Hepatocyte (in vitro differentiated cells): ENCODE measurements at regions not wholly inside any gene's neighbourhood (a gene's known extent, or its start where the extent isn't known, plus 50 kb on each side); places are given as distances from the start of the nearest gene placed in this dataset.

Experiments used
- DNase-seq: peaks from one replicate; pipeline ENCODE4 v3.0.0-alpha.2; 2016; ENCODE audit warnings: low spot score
- H2AFZ ChIP-seq: fragments of 200-600 bp; sonication (generic); 2 replicates; pipeline ENCODE4 v1.6.0; 2016; ENCODE audit warnings: antibody characterized with exemption, mild to moderate bottlenecking
- H3K27ac ChIP-seq: fragments of 200-600 bp; sonication (generic); 2 replicates; pipeline ENCODE4 v1.5.1; 2016; ENCODE audit warnings: mild to moderate bottlenecking
- H3K27me3 ChIP-seq: fragments of 200-600 bp; sonication (generic); 2 replicates; pipeline ENCODE4 v1.6.1; 2016
- H3K36me3 ChIP-seq: fragments of 200-600 bp; sonication (generic); replicated peaks from 2 replicates; pipeline ENCODE4 v1.5.1; 2016; ENCODE audit warnings: low read depth; ENCODE audit not compliant: insufficient read depth
- H3K4me1 ChIP-seq: fragments of 200-600 bp; sonication (generic); 2 replicates; pipeline ENCODE4 v1.5.1; 2016; ENCODE audit warnings: mild to moderate bottlenecking, moderate library complexity; ENCODE audit not compliant: insufficient read depth
- H3K4me2 ChIP-seq: fragments of 200-600 bp; sonication (generic); 2 replicates; pipeline ENCODE4 v1.6.0; 2016
- H3K4me3 ChIP-seq: fragments of 200-600 bp; sonication (generic); 2 replicates; pipeline ENCODE4 v1.5.1; 2016; ENCODE audit warnings: mild to moderate bottlenecking
- H3K79me2 ChIP-seq: fragments of 200-600 bp; sonication (generic); 2 replicates; pipeline ENCODE4 v1.6.0; 2017; ENCODE audit warnings: mild to moderate bottlenecking
- H3K9me2 ChIP-seq: fragments of 200-600 bp; sonication (generic); replicated peaks from 2 replicates; pipeline ENCODE4 v1.6.0; 2017; ENCODE audit warnings: mild to moderate bottlenecking; ENCODE audit not compliant: insufficient read depth
- H3K9me3 ChIP-seq: fragments of 200-600 bp; sonication (generic); 2 replicates; pipeline ENCODE4 v1.5.1; 2016; ENCODE audit warnings: low read depth, mild to moderate bottlenecking
- H4K20me1 ChIP-seq: fragments of 200-600 bp; sonication (generic); 2 replicates; pipeline ENCODE4 v1.6.0; 2016; ENCODE audit warnings: mild to moderate bottlenecking; ENCODE audit not compliant: insufficient read depth, poor library complexity, severe bottlenecking
- CTCF ChIP-seq: fragments of 200-600 bp; sonication (generic); IDR thresholded peaks from 2 replicates; pipeline ENCODE4 v1.5.1; 2016; ENCODE audit warnings: antibody characterized with exemption, mild to moderate bottlenecking; ENCODE audit not compliant: poor library complexity
- EZH2 ChIP-seq: fragments of 200-600 bp; sonication (generic); IDR thresholded peaks from 2 replicates; pipeline ENCODE4 v1.6.1; 2016; ENCODE audit warnings: antibody characterized with exemption, mild to moderate bottlenecking, borderline replicate concordance
- EZH2phosphoT487 ChIP-seq: fragments of 200-600 bp; sonication (generic); IDR thresholded peaks from one replicate; pipeline ENCODE4 v1.6.1; 2018; ENCODE audit warnings: antibody characterized with exemption, mild to moderate bottlenecking, low read depth, moderate library complexity; ENCODE audit not compliant: unreplicated experiment, severe bottlenecking
- WGBS: methylation state at CpG from one replicate; pipeline ENCODE4 v1.1.6; 2016; ENCODE audit warnings: low lambda C conversion rate; ENCODE audit errors: missing lambda C conversion rate; 5-methylcytosine and 5-hydroxymethylcytosine counted together

GRCh38 chr14:28301179-28301578 lies 465.4 kb upstream of the FOXG1 start:
- Histone ChIP-seq H3K4me3 (no peak overlapping the region), H3K36me3 (no peaks in the 10 kb centered on the region), H4K20me1 (no peaks in the 10 kb centered on the region), H3K9me2 (no peaks in the 10 kb centered on the region), H3K27ac (no peak overlapping the region), H3K9me3 (no peaks in the 10 kb centered on the region), H3K4me2 (no peak overlapping the region), H2AFZ (no peak overlapping the region), H3K4me1 (no peaks in the 10 kb centered on the region), H3K79me2 (no peaks in the 10 kb centered on the region), H3K27me3 (no peaks in the 10 kb centered on the region)
- WGBS, result 85% methylated on average over 4 of the region's 4 CpGs
- no peak for TF ChIP-seq EZH2phosphoT487
- no peak for TF ChIP-seq EZH2
- TF ChIP-seq CTCF, result no peak
- no peak for DNase-seq

DNA sequence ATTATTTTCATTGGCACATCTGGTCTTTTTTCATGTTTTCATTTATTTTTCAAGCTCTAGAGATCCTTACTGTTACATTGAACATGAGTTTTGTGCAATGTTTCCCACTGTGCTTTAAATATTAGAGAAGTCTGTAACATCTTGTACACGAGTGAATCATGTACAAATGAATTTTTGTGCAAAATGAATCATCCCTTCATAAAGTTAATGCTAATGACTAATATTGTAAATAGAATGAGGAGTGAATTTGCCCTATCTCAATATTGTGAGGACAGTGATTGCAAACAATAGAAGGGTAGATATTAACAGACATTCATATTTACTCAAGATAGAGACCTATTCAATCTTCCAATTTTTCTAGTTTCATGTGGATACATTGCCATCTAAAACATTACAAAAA lies 463.3 kb upstream of the FOXG1 start:
- H3K9me2 ChIP-seq, result no peaks in the 10 kb centered on the region
- no peak for DNase-seq
- 59% methylated on average over 1 of the region's 1 CpG for WGBS
- H3K9me3 ChIP-seq, result no peaks in the 10 kb centered on the region
- no peak overlapping the region for H2AFZ ChIP-seq
- no peaks in the 10 kb centered on the region for H3K4me1 ChIP-seq
- no peak for TF ChIP-seq EZH2
- TF ChIP-seq EZH2phosphoT487, result no peak
- no peak for TF ChIP-seq CTCF
- no peak overlapping the region for H3K4me3 ChIP-seq
- no peaks in the 10 kb centered on the region for H3K27me3 ChIP-seq
- H3K4me2 ChIP-seq, result no peak overlapping the region
- H3K36me3 ChIP-seq, result no peaks in the 10 kb centered on the region
- H3K27ac ChIP-seq, result no peak overlapping the region
- H3K79me2 ChIP-seq, result no peaks in the 10 kb centered on the region
- no peaks in the 10 kb centered on the region for H4K20me1 ChIP-seq

- no peak overlapping the region for H3K4me3 ChIP-seq
- DNase-seq, result no peak
- no peaks in the 10 kb centered on the region for H3K9me2 ChIP-seq
- no peak overlapping the region for H3K4me2 ChIP-seq
- TF ChIP-seq EZH2phosphoT487, result no peak
- TF ChIP-seq CTCF, result no peak
- H4K20me1 ChIP-seq, result no peaks in the 10 kb centered on the region
- no peaks in the 10 kb centered on the region for H3K27me3 ChIP-seq
- no peaks in the 10 kb centered on the region for H3K9me3 ChIP-seq
- H3K27ac ChIP-seq, result no peak overlapping the region
- no peaks in the 10 kb centered on the region for H3K79me2 ChIP-seq
- no peaks in the 10 kb centered on the region for H3K36me3 ChIP-seq
- H2AFZ ChIP-seq, result no peak overlapping the region
- H3K4me1 ChIP-seq, result no peaks in the 10 kb centered on the region
Measured at GRCh38 chr14:28305938-28306337, 460.6 kb upstream of the FOXG1 start.

DNA sequence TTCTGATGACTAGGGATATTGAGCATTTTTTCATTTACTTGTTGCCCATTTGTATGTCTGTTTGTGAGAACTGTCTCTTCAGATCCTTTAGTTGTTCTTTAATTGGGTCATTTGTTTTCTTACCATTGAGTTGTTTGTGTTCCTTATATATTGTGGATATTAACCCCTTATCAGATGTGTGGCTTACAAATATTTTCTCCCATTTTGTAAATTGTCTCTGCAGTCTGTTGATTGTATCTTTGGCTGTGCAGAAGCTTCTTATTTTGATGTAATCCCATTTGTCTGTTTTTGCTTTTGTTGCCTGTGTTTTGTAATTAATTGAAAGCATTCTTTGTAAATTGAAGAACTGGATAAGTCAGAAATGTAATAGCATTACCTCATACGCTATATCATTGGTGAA lies 459.1 kb upstream of the FOXG1 start:
- no peaks in the 10 kb centered on the region for H3K79me2 ChIP-seq
- no peaks in the 10 kb centered on the region for H3K9me2 ChIP-seq
- no peak for DNase-seq
- H4K20me1 ChIP-seq, result no peaks in the 10 kb centered on the region
- H3K27ac ChIP-seq, result no peak overlapping the region
- H3K4me2 ChIP-seq, result no peak overlapping the region
- no peaks in the 10 kb centered on the region for H3K9me3 ChIP-seq
- H2AFZ ChIP-seq, result no peak overlapping the region
- WGBS, result 85% methylated on average over 1 of the region's 1 CpG
- no peak overlapping the region for H3K4me3 ChIP-seq
- no peaks in the 10 kb centered on the region for H3K27me3 ChIP-seq
- H3K36me3 ChIP-seq, result no peaks in the 10 kb centered on the region
- TF ChIP-seq EZH2 (no peak), CTCF (no peak), EZH2phosphoT487 (no peak)
- no peaks in the 10 kb centered on the region for H3K4me1 ChIP-seq
